Activated naive CD4-positive, alpha-beta T cell (primary cell): ENCODE measurements at regions not wholly inside any gene's neighbourhood (a gene's known extent, or its start where the extent isn't known, plus 50 kb on each side); places are given as distances from the start of the nearest gene placed in this dataset.

ENCODE experiments used
- DNase-seq, 4 experiments: peaks; one replicate each; lab custom pipeline; 2025; lab: John Stamatoyannopoulos, UW

- no peak for DNase-seq
Measured at GRCh38 chr3:30069056-30069455, 537.3 kb upstream of the TGFBR2 start.

GRCh38 chr3:30073040-30073439, 533.4 kb upstream of the TGFBR2 start:
- DNase-seq = no peak

- DNase-seq = no peak
Measured at GRCh38 chr3:30073622-30074021, 532.8 kb upstream of the TGFBR2 start.

- DNase-seq = no peak
Measured at GRCh38 chr3:30075514-30075913, 530.9 kb upstream of the TGFBR2 start.

GRCh38 chr3:30076899-30077298, 529.5 kb upstream of the TGFBR2 start:
- DNase-seq = no peak

- DNase-seq = no peak
Measured at GRCh38 chr3:30077746-30078145, 528.7 kb upstream of the TGFBR2 start.

- no peak for DNase-seq
Measured at GRCh38 chr3:30078736-30079135, 527.7 kb upstream of the TGFBR2 start.

- no peak for DNase-seq
Measured at GRCh38 chr3:30081904-30082303, 524.5 kb upstream of the TGFBR2 start.

- no peak for DNase-seq
Measured at GRCh38 chr3:30082652-30083051, 523.7 kb upstream of the TGFBR2 start.

GRCh38 chr3:30083315-30083714, 523.1 kb upstream of the TGFBR2 start:
- no peak for DNase-seq

GRCh38 chr3:30084316-30084715, 522.1 kb upstream of the TGFBR2 start:
- no peak for DNase-seq

GRCh38 chr3:30084971-30085403, 521.4 kb upstream of the TGFBR2 start:
- DNase-seq = no peak

- DNase-seq = no peak
Measured at GRCh38 chr3:30085486-30085885, 520.9 kb upstream of the TGFBR2 start.

GRCh38 chr3:30091686-30092085, 514.7 kb upstream of the TGFBR2 start:
- DNase-seq = no peak

GRCh38 chr3:30097022-30097650, 509.3 kb upstream of the TGFBR2 start:
- no peak for DNase-seq

GRCh38 chr3:30098243-30098642, 508.2 kb upstream of the TGFBR2 start:
- DNase-seq = no peak

GRCh38 chr3:30098653-30099455, 507.5 kb upstream of the TGFBR2 start:
- DNase-seq = no peak

GRCh38 chr3:30102356-30102755, 504.0 kb upstream of the TGFBR2 start:
- no peak for DNase-seq

- no peak for DNase-seq
Measured at GRCh38 chr3:30103186-30103585, 503.2 kb upstream of the TGFBR2 start.

GRCh38 chr3:30107531-30107930, 498.9 kb upstream of the TGFBR2 start:
- no peak for DNase-seq

GRCh38 chr3:30112411-30112810, 494.0 kb upstream of the TGFBR2 start:
- no peak for DNase-seq

GRCh38 chr3:30112902-30113484, 493.4 kb upstream of the TGFBR2 start:
- DNase-seq = no peak

- DNase-seq = no peak
Measured at GRCh38 chr3:30113906-30114305, 492.5 kb upstream of the TGFBR2 start.
